Sigmoid colon (tissue), 4 donors: ENCODE measurements at regions not wholly inside any gene's neighbourhood (a gene's known extent, or its start where the extent isn't known, plus 50 kb on each side); places are given as distances from the start of the nearest gene placed in this dataset.

Source experiments
- CTCF ChIP-seq, 4 experiments: fragments of 450-650 bp in 3 of 4; fragments of 200-600 bp in 1 of 4; IDR thresholded peaks; one replicate each; pipeline ENCODE4 v1.5.1; 2016 to 2019; ENCODE audit warnings: antibody characterized with exemption in 4 of 4, mild to moderate bottlenecking in 3 of 4, moderate library complexity in 2 of 4
- EP300 ChIP-seq, 4 donors: sonication (generic); formaldehyde crosslinking; IDR thresholded peaks; one replicate each; pipeline ENCODE4 v1.6.1; 2017; ENCODE audit warnings: antibody characterized with exemption in 4 of 4
- POLR2A ChIP-seq, 2 donors: fragments of 450-650 bp; IDR thresholded peaks; one replicate each; pipeline ENCODE4 v1.6.1; 2016; ENCODE audit warnings: antibody characterized with exemption in 2 of 2, mild to moderate bottlenecking in 2 of 2, moderate library complexity in 2 of 2
- POLR2AphosphoS5 ChIP-seq, 4 donors: sonication (generic); formaldehyde crosslinking; IDR thresholded peaks; one replicate each; pipeline ENCODE4 v1.6.1; 2017; ENCODE audit warnings: antibody characterized with exemption in 4 of 4

GRCh38 chr10:94232711-94233383 lies 129.9 kb downstream of the NOC3L start:
- TF ChIP-seq CTCF (IDR thresholded peaks at IDR 0.05) (no peak), POLR2AphosphoS5 (IDR thresholded peaks at IDR 0.05) (no peak), POLR2A (IDR thresholded peaks at IDR 0.05) (no peak), EP300 (IDR thresholded peaks at IDR 0.05) (no peak)
